Neural cell (in vitro differentiated cells): ENCODE measurements at regions not wholly inside any gene's neighbourhood (a gene's known extent, or its start where the extent isn't known, plus 50 kb on each side); places are given as distances from the start of the nearest gene placed in this dataset.

Source experiments
- H2AFZ ChIP-seq: fragments of 200-600, 300-800 bp; sonication (generic), shearing (Covaris generic); 2 replicates; pipeline ENCODE4 v1.6.0; 2014; ENCODE audit warnings: low read depth, mild to moderate bottlenecking, antibody characterized with exemption, low read length, moderate library complexity
- H3F3A ChIP-seq: fragments of 200-600 bp; shearing (Covaris generic); 2 replicates; pipeline ENCODE4 v1.6.1; 2016; ENCODE audit warnings: mild to moderate bottlenecking, moderate library complexity, mixed read lengths, antibody characterized with exemption, low read length; ENCODE audit not compliant: insufficient read depth, poor library complexity, severe bottlenecking
- H3K27ac ChIP-seq: fragments of 200-600, 300-800 bp; sonication (generic), shearing (Covaris generic); 2 replicates; pipeline ENCODE4 v1.5.1; 2014; ENCODE audit warnings: mild to moderate bottlenecking, low read length, moderate library complexity
- H3K27me3 ChIP-seq: fragments of 300-800, 200-600 bp; sonication (generic), shearing (Covaris generic); 2 replicates; pipeline ENCODE4 v1.6.0; 2014; ENCODE audit warnings: mild to moderate bottlenecking, low read depth, low read length, moderate library complexity; ENCODE audit not compliant: insufficient read depth
- H3K36me3 ChIP-seq: fragments of 300-800, 200-600 bp; sonication (generic), shearing (Covaris generic); 2 replicates; pipeline ENCODE4 v1.5.1; 2014; ENCODE audit warnings: mild to moderate bottlenecking, antibody characterized with exemption, low read length, moderate library complexity; ENCODE audit not compliant: insufficient read depth
- H3K4me2 ChIP-seq: fragments of 300-800, 200-600 bp; sonication (generic), shearing (Covaris generic); 2 replicates; pipeline ENCODE4 v1.6.0; 2014; ENCODE audit warnings: mild to moderate bottlenecking, low read length
- H3K4me3 ChIP-seq: fragments of 300-800, 200-600 bp; sonication (generic), shearing (Covaris generic); 2 replicates; pipeline ENCODE4 v1.5.1; 2014; ENCODE audit warnings: mild to moderate bottlenecking, low read length, moderate library complexity
- H3K79me2 ChIP-seq: fragments of 200-600 bp; shearing (Covaris generic); replicated peaks from 2 replicates; pipeline ENCODE4 v1.6.0; 2014; ENCODE audit warnings: mild to moderate bottlenecking, low read length, moderate library complexity; ENCODE audit not compliant: insufficient read depth
- H3K9ac ChIP-seq: fragments of 300-800, 200-600 bp; sonication (generic), shearing (Covaris generic); 2 replicates; pipeline ENCODE4 v1.6.1; 2016; ENCODE audit warnings: mild to moderate bottlenecking, low read length, mixed read lengths
- H3K9me2 ChIP-seq: fragments of 200-600 bp; shearing (Covaris generic); 2 replicates; pipeline ENCODE4 v1.6.1; 2016; ENCODE audit warnings: mild to moderate bottlenecking, low read length, mixed read lengths; ENCODE audit not compliant: insufficient read depth
- H3K9me3 ChIP-seq: fragments of 200-600, 300-800 bp; sonication (generic), shearing (Covaris generic); 2 replicates; pipeline ENCODE4 v1.6.1; 2016; ENCODE audit warnings: mild to moderate bottlenecking, mixed run types, low read length, moderate library complexity, mixed read lengths
- H4K20me1 ChIP-seq: fragments of 200-600 bp; shearing (Covaris generic); 2 replicates; pipeline ENCODE4 v1.6.1; 2016; ENCODE audit warnings: mild to moderate bottlenecking, mixed run types; ENCODE audit not compliant: insufficient read depth
- EP300 ChIP-seq: fragments of 450-650 bp; conservative IDR thresholded peaks from 2 replicates; pipeline ENCODE4 v1.6.1; 2014; ENCODE audit warnings: antibody characterized with exemption, mild to moderate bottlenecking, moderate library complexity; ENCODE audit not compliant: poor library complexity, severe bottlenecking
- EZH2 ChIP-seq: fragments of 200-600, 300-800 bp; shearing (Covaris generic), sonication (generic); IDR thresholded peaks from 2 replicates; pipeline ENCODE4 v1.6.1; 2014; ENCODE audit warnings: antibody characterized with exemption, low read length, borderline replicate concordance, mild to moderate bottlenecking; ENCODE audit not compliant: insufficient read depth, poor library complexity, severe bottlenecking
- MXI1 ChIP-seq: fragments of 450-650 bp; conservative IDR thresholded peaks from 2 replicates; pipeline ENCODE4 v1.6.1; 2014; ENCODE audit warnings: antibody characterized with exemption, mild to moderate bottlenecking; ENCODE audit not compliant: poor library complexity, severe bottlenecking
- POLR2AphosphoS5 ChIP-seq: IDR thresholded peaks from 2 replicates; pipeline ENCODE4 v1.6.1; 2012
- RAD21 ChIP-seq: fragments of 450-650 bp; conservative IDR thresholded peaks from 2 replicates; pipeline ENCODE4 v1.6.1; 2014; ENCODE audit warnings: antibody characterized with exemption, mild to moderate bottlenecking, moderate library complexity
- SMC3 ChIP-seq: fragments of 450-650 bp; conservative IDR thresholded peaks from 2 replicates; pipeline ENCODE4 v1.6.1; 2014; ENCODE audit warnings: antibody characterized with exemption, mild to moderate bottlenecking, moderate library complexity; ENCODE audit not compliant: poor library complexity
- TAF1 ChIP-seq: IDR thresholded peaks from 2 replicates; pipeline ENCODE4 v1.6.1; 2012; ENCODE audit warnings: low read depth
- TF ChIP-seq, protein P1 (sequence below): IDR thresholded peaks from 2 replicates; pipeline ENCODE4 v1.6.1; 2012; ENCODE audit warnings: borderline replicate concordance
- TF ChIP-seq, protein P2 (sequence below): fragments of 450-650 bp; IDR thresholded peaks from 2 replicates; pipeline ENCODE4 v1.5.1; 2014; ENCODE audit warnings: antibody characterized with exemption, mild to moderate bottlenecking, moderate library complexity; ENCODE audit not compliant: poor library complexity, severe bottlenecking

DNA sequence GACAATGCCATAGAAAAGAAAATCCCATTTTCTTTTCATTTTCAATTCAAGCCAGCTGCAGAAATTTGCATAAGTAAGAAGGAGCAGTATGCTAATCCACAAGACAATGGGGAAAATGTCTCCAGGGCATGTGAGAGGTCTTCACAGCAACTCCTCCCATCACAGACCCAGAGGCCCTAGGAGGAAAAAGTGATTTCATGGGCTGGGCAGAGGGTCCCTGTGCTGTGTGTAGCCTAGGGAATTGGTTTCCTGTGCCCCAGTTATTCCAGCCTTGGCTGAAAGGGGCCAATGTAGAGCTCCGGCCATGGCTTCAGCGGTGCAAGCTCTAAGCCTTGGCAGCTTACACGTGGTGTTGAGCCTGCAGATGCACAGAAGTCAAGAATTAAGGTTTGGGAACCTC lies 211.4 kb downstream of the CCDC59 start:
- no peak overlapping the region for H3K4me3 ChIP-seq
- no peaks in the 10 kb centered on the region for H3K9me3 ChIP-seq
- TF ChIP-seq SMC3 = no peak
- no peak for TF ChIP-seq EZH2
- no peak for TF ChIP-seq TAF1
- TF ChIP-seq POLR2AphosphoS5 = no peak
- TF ChIP-seq MXI1 = no peak
- TF ChIP-seq, protein P1, sequence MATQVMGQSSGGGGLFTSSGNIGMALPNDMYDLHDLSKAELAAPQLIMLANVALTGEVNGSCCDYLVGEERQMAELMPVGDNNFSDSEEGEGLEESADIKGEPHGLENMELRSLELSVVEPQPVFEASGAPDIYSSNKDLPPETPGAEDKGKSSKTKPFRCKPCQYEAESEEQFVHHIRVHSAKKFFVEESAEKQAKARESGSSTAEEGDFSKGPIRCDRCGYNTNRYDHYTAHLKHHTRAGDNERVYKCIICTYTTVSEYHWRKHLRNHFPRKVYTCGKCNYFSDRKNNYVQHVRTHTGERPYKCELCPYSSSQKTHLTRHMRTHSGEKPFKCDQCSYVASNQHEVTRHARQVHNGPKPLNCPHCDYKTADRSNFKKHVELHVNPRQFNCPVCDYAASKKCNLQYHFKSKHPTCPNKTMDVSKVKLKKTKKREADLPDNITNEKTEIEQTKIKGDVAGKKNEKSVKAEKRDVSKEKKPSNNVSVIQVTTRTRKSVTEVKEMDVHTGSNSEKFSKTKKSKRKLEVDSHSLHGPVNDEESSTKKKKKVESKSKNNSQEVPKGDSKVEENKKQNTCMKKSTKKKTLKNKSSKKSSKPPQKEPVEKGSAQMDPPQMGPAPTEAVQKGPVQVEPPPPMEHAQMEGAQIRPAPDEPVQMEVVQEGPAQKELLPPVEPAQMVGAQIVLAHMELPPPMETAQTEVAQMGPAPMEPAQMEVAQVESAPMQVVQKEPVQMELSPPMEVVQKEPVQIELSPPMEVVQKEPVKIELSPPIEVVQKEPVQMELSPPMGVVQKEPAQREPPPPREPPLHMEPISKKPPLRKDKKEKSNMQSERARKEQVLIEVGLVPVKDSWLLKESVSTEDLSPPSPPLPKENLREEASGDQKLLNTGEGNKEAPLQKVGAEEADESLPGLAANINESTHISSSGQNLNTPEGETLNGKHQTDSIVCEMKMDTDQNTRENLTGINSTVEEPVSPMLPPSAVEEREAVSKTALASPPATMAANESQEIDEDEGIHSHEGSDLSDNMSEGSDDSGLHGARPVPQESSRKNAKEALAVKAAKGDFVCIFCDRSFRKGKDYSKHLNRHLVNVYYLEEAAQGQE = no peak
- TF ChIP-seq RAD21 = no peak
- TF ChIP-seq, protein P2, sequence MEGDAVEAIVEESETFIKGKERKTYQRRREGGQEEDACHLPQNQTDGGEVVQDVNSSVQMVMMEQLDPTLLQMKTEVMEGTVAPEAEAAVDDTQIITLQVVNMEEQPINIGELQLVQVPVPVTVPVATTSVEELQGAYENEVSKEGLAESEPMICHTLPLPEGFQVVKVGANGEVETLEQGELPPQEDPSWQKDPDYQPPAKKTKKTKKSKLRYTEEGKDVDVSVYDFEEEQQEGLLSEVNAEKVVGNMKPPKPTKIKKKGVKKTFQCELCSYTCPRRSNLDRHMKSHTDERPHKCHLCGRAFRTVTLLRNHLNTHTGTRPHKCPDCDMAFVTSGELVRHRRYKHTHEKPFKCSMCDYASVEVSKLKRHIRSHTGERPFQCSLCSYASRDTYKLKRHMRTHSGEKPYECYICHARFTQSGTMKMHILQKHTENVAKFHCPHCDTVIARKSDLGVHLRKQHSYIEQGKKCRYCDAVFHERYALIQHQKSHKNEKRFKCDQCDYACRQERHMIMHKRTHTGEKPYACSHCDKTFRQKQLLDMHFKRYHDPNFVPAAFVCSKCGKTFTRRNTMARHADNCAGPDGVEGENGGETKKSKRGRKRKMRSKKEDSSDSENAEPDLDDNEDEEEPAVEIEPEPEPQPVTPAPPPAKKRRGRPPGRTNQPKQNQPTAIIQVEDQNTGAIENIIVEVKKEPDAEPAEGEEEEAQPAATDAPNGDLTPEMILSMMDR = no peak
- no peak for TF ChIP-seq EP300
- no peaks in the 10 kb centered on the region for H3K27me3 ChIP-seq
- H3K9me2 ChIP-seq = no peaks in the 10 kb centered on the region
- H4K20me1 ChIP-seq = no peaks in the 10 kb centered on the region
- H3K27ac ChIP-seq = no peak overlapping the region
- H3K9ac ChIP-seq = no peak overlapping the region
- H3K4me2 ChIP-seq = no peak overlapping the region
- no peaks in the 10 kb centered on the region for H3F3A ChIP-seq
- H3K36me3 ChIP-seq = no peaks in the 10 kb centered on the region
- H3K79me2 ChIP-seq = no peaks in the 10 kb centered on the region
- no peak overlapping the region for H2AFZ ChIP-seq

DNA sequence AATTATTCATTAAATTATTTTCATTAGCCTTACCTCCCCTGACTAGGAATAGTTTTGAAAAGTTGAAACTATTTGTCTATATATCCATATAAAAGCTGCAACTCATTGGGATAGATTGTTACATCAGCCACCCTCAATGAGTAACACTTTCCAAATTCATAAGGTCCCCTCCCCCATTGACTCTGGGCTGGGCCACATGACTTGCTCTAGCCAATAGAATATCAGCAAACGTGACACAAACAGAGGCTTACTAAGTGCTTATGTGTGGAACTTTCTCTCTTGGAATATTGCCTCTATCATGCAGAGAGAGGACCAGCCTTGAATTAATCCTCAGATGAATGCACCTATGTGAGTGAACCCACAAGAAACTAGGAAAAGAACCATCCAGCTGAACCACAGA lies 213.7 kb downstream of the CCDC59 start:
- Histone ChIP-seq H3K9ac (no peak overlapping the region), H2AFZ (no peak overlapping the region), H3K36me3 (no peaks in the 10 kb centered on the region), H3K27ac (no peak overlapping the region), H3K4me3 (no peak overlapping the region), H3K27me3 (no peaks in the 10 kb centered on the region), H4K20me1 (no peaks in the 10 kb centered on the region), H3F3A (no peaks in the 10 kb centered on the region), H3K4me2 (no peak overlapping the region), H3K9me3 (no peaks in the 10 kb centered on the region), H3K9me2 (no peaks in the 10 kb centered on the region), H3K79me2 (no peaks in the 10 kb centered on the region)
- TF ChIP-seq MXI1 (no peak), SMC3 (no peak), POLR2AphosphoS5 (no peak), RAD21 (no peak), EP300 (no peak), TAF1 (no peak), EZH2 (no peak)
- TF ChIP-seq, protein P1 = no peak
